ENCODE measurements at regions not wholly inside any gene's neighbourhood (a gene's known extent, or its start where the extent isn't known, plus 50 kb on each side); places are given as distances from the start of the nearest gene placed in this dataset.

GRCh38 chr3:8352475-8352874, 149.1 kb upstream of the LMCD1 start:
- no peak for TF ChIP-seq POLR2A (IDR thresholded peaks at IDR 0.05; ENCODE audit: low read depth, low read length)
- no peak for TF ChIP-seq POLR2AphosphoS5 (IDR thresholded peaks at IDR 0.05; ENCODE audit: low read depth, low read length)
- TF ChIP-seq SPI1 (IDR thresholded peaks at IDR 0.05; ENCODE audit: low read depth, low read length) = no peak

All from GM12891 (cell line).